Mucosa of stomach (tissue), 1 donor: ENCODE measurements at regions not wholly inside any gene's neighbourhood (a gene's known extent, or its start where the extent isn't known, plus 50 kb on each side); places are given as distances from the start of the nearest gene placed in this dataset.
A peak's percentile ranks its signal among the peaks of the same experiment; 100 is the strongest.

Source experiments
- H3K27me3 ChIP-seq: one replicate; pipeline ENCODE4 v1.7.0; 2013; ENCODE audit warnings: mild to moderate bottlenecking, low read length; ENCODE audit not compliant: control insufficient read depth, insufficient read depth
- H3K36me3 ChIP-seq: one replicate; pipeline ENCODE4 v1.7.0; 2013; ENCODE audit warnings: low read length; ENCODE audit not compliant: control insufficient read depth, insufficient read depth
- H3K4me1 ChIP-seq: one replicate; pipeline ENCODE4 v1.7.0; 2013; ENCODE audit warnings: mild to moderate bottlenecking, low read length; ENCODE audit not compliant: control insufficient read depth, insufficient read depth
- H3K4me3 ChIP-seq: one replicate; pipeline ENCODE4 v1.7.0; 2013; ENCODE audit warnings: low read length
- H3K9ac ChIP-seq: one replicate; pipeline ENCODE4 v1.7.0; 2013; ENCODE audit warnings: mild to moderate bottlenecking, low read length, moderate library complexity
- H3K9me3 ChIP-seq: one replicate; pipeline ENCODE4 v1.7.0; 2013; ENCODE audit warnings: mild to moderate bottlenecking, low read length, moderate library complexity; ENCODE audit not compliant: control insufficient read depth
- donor health status: Pancreatic carcinoma.

DNA sequence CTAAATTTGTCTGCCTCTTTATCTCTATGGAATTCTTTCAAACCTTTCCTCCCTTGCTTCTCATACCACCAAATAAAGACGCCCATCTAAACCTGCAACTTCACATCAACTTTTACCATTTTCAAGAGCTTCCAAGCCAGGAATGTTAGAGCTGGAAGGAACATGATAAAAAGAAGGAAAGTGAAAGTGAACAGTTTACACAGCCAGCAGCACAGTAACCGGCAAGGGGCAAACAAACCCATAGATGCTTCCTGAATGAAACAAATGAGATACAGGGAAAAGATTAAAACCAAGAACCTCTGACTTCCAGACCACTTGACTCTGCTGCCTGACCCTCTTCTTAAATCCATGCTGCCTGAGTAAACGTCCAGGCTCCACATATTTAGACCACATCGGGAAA lies 231.1 kb upstream of the CA10 start:
- Histone ChIP-seq H3K4me3 (peak overlapping the region; percentile 37), H3K27me3 (no peaks in the 10 kb centered on the region), H3K36me3 (no peaks in the 10 kb centered on the region), H3K9me3 (no peaks in the 10 kb centered on the region), H3K4me1 (no peaks in the 10 kb centered on the region), H3K9ac (peak overlapping the region; percentile 61)

DNA sequence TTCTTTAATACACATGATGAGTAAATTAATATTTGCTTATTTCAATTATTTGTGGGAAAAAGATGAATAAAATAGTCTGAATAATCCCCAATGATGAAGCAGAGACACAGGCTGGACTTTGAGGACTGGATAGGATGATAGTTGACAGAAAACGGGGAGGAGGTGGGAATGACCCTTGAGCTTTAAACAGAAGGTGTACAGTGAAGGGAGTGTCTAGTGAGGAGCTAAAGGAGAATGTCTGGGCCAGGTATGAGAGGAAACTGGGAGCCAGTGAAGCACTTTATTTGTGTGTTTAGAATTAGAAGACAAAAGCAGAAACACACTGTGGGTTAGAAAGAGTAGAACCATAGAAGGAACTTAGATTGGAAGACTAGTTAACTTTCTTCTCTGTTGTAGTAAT lies 230.4 kb upstream of the CA10 start:
- H3K4me1 ChIP-seq: no peaks in the 10 kb centered on the region
- H3K4me3 ChIP-seq: no peak overlapping the region
- no peaks in the 10 kb centered on the region for H3K9me3 ChIP-seq
- H3K9ac ChIP-seq: no peak overlapping the region
- H3K36me3 ChIP-seq: no peaks in the 10 kb centered on the region
- H3K27me3 ChIP-seq: no peaks in the 10 kb centered on the region

DNA sequence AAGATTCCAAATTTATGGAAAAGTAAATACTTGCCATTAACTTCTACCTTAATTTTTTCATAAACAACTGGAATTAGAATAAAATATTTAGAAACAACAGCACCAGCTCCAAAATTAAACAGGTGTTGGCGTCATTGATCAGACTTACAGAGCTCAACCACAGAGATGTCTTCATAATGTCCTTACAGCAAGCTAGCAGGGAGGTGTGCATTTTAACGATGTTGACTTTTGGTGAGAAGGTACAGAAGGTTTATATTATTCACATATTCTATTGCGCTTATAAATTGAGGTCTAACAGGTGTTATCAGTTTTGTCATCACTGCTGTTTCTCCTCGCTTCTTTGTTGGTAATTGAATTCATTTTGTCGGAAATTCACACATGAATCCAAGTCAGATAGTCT lies 226.2 kb upstream of the CA10 start:
- Histone ChIP-seq H3K4me1 (peaks cover 5% of the 10 kb centered on the region), H3K9me3 (no peaks in the 10 kb centered on the region), H3K4me3 (no peak overlapping the region), H3K9ac (no peak overlapping the region), H3K27me3 (no peaks in the 10 kb centered on the region), H3K36me3 (no peaks in the 10 kb centered on the region)

DNA sequence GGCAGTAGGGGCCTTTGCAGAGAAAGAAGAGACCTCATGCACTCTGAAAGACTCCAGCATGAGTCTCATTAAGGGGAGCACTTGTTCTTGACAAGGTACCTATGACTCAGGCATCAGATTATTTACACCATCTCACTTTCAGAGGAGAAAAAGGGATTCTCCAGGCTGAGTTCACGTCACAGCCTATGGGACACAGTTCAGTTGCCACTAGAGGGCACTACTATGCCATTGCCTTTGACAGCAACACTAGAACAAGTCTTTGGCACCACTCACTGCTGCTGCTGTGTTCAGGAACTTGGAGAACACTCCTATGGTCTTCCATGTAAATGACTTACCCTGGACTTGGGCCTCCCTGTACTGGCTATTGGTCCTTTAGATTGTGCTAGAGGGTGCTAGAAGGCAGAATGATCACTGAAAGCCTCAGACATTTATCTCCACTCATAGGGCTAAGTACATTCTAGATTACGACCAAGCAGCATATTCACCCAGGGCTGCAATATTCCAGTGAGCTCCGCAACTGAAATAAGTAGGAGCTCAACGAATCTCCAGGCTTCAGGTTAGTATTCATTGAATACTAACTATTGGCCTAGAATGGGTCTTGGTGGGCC lies 225.1 kb upstream of the CA10 start:
- Histone ChIP-seq H3K36me3 (no peaks in the 10 kb centered on the region), H3K27me3 (no peaks in the 10 kb centered on the region), H3K4me3 (no peak overlapping the region), H3K9me3 (no peaks in the 10 kb centered on the region), H3K4me1 (peaks cover 9% of the 10 kb centered on the region), H3K9ac (no peak overlapping the region)

DNA sequence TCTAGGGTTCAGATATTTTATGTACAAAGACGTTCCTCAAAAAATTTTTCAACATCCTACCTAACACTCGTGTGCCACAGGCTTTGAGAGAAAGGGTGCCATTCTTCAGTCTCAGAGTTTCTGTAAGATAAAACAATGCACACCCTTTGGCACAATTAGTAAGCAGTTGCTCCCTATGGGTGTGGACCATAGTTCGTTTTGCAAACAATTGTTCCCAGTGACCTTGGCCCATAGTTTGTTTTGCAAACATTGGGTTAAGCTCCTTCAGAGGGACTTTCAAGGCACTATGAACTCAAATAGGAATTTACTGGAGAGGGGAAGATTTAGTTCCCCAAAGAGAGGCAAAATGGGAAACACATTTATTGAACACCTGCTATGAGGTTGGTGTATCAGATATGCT lies 220.3 kb upstream of the CA10 start:
- H3K9me3 ChIP-seq: no peaks in the 10 kb centered on the region
- H3K4me1 ChIP-seq: peaks cover 19% of the 10 kb centered on the region
- H3K9ac ChIP-seq: no peak overlapping the region
- H3K36me3 ChIP-seq: no peaks in the 10 kb centered on the region
- H3K27me3 ChIP-seq: no peaks in the 10 kb centered on the region
- H3K4me3 ChIP-seq: no peak overlapping the region

DNA sequence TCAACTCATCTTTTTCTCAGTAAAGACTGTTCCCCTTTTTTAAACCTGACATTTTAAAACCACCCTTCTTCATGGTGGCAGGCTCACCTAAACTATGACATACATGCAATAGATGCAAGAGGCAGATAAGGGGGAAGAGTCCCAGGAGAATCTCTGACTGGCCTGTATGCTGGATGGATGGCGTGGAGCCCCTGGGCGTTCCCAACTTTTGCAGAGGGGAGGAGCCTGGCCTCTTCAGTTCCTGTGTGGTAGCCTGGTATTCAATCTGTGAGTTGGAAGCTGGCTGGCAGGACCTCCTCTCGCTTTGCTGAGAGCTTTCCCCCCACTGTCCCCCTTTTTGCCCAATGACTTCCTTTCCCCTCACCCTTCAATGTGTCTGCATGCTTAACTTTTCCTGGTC lies 217.6 kb upstream of the CA10 start:
- Histone ChIP-seq H3K27me3 (no peaks in the 10 kb centered on the region), H3K4me3 (no peak overlapping the region), H3K9me3 (no peaks in the 10 kb centered on the region), H3K36me3 (no peaks in the 10 kb centered on the region), H3K4me1 (peaks cover 19% of the 10 kb centered on the region), H3K9ac (no peak overlapping the region)

DNA sequence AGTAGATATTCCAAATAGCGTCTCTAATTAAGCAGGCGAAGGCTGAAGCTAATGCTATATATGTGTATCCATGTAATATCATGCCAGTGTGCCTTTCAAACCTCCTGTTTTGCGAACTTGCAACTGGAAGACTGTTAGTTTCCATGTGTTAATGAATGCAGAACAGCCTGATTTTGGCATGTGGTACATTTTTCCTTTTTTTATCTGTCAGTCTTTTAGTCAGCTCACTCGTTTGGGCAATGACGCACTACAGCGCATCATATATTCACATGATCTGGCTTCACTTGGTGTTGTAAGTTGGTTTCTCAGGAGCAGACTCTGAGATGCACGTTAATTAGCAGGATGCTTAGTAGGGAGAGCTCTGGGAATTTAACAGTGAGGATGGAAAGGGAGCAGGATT lies 210.4 kb upstream of the CA10 start:
- no peak overlapping the region for H3K9ac ChIP-seq

DNA sequence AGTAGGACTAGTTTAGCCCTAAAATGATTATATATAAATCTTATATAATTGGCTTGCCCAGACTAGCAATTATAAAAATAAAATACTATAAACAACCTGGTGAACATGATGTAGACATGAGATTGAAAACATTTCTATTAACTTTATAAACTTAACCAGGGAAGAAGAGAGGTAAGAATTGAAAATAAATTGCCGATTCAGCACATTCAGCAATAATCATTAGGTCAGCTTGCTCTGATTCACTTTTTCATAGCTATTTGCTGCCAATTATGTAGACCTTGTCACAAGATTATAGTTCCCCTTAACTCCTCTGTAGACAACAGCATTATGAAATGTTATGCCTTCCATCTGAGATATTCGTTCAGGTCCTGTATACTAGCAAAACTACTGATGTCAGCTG lies 199.3 kb upstream of the CA10 start:
- H3K27me3 ChIP-seq: no peaks in the 10 kb centered on the region
- H3K36me3 ChIP-seq: no peaks in the 10 kb centered on the region
- no peaks in the 10 kb centered on the region for H3K4me1 ChIP-seq
- H3K9ac ChIP-seq: no peak overlapping the region
- H3K4me3 ChIP-seq: no peak overlapping the region
- no peaks in the 10 kb centered on the region for H3K9me3 ChIP-seq

More for the DNA sequence above, 210.4 kb upstream of the CA10 start:
- Histone ChIP-seq H3K36me3 (no peaks in the 10 kb centered on the region), H3K9me3 (no peaks in the 10 kb centered on the region), H3K4me1 (no peaks in the 10 kb centered on the region), H3K27me3 (no peaks in the 10 kb centered on the region), H3K4me3 (no peak overlapping the region)

DNA sequence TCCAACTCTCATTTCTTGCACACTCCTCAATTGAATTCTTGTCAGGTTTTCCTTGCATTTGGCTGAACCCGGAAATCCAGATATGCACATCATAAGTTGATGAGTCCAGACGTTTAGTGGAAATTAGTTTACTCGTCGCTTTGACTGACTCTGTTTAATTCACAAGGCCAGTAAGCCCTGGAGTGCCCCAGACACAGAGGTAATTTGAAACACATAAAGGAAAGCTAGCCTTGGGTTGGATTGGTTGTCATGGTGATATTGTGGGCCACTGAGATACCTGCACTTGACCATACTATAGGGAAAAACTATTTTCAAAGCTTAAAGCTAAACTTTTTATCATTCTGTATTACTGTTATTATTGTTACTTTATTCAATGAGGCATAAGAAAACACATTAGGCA lies 178.3 kb upstream of the CA10 start:
- no peak overlapping the region for H3K4me3 ChIP-seq
- H3K9ac ChIP-seq: no peak overlapping the region
- no peaks in the 10 kb centered on the region for H3K4me1 ChIP-seq
- H3K27me3 ChIP-seq: no peaks in the 10 kb centered on the region
- H3K36me3 ChIP-seq: no peaks in the 10 kb centered on the region
- H3K9me3 ChIP-seq: no peaks in the 10 kb centered on the region

DNA sequence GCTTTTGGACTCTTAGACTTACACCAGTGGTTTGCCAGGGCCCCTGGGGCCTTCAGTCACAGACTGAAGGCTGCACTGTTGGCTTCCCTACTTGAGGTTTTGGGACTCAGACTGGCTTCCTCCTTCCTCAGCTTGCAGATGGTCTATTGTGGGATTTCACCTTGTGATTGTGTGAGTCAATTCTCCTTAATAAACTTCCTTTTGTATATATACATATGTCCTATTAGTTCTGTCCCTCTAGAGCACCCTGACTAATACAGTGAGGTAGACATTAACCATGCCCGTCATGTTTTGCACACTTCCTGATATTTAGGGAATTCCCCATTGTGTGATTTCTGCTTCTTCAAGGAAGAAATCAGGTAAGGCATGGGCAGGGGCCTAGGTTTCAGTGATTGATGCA lies 147.8 kb upstream of the CA10 start:
- no peaks in the 10 kb centered on the region for H3K4me1 ChIP-seq
- no peak overlapping the region for H3K4me3 ChIP-seq
- no peaks in the 10 kb centered on the region for H3K36me3 ChIP-seq
- H3K9me3 ChIP-seq: no peaks in the 10 kb centered on the region
- H3K27me3 ChIP-seq: no peaks in the 10 kb centered on the region
- no peak overlapping the region for H3K9ac ChIP-seq

DNA sequence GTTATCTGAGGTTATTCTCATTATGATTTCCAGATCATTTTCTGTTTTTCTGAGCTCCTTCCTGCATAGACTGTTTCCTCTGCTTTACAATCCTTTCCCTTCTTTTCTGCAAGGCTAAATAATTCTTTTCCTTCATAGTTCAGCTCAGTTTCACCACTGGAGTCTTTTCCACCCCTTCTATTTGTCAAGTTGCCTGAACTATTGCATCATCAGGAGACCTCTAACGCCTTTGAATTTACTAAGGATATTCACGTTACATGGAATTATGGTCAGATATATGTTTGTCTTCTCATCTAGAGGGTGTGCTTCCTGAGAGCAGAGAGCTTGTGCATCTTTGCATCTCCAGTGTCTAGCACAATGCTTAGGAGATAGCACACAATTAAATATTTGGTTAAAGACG lies 140.4 kb upstream of the CA10 start:
- Histone ChIP-seq H3K4me3 (no peak overlapping the region), H3K9me3 (no peaks in the 10 kb centered on the region), H3K36me3 (no peaks in the 10 kb centered on the region)

DNA sequence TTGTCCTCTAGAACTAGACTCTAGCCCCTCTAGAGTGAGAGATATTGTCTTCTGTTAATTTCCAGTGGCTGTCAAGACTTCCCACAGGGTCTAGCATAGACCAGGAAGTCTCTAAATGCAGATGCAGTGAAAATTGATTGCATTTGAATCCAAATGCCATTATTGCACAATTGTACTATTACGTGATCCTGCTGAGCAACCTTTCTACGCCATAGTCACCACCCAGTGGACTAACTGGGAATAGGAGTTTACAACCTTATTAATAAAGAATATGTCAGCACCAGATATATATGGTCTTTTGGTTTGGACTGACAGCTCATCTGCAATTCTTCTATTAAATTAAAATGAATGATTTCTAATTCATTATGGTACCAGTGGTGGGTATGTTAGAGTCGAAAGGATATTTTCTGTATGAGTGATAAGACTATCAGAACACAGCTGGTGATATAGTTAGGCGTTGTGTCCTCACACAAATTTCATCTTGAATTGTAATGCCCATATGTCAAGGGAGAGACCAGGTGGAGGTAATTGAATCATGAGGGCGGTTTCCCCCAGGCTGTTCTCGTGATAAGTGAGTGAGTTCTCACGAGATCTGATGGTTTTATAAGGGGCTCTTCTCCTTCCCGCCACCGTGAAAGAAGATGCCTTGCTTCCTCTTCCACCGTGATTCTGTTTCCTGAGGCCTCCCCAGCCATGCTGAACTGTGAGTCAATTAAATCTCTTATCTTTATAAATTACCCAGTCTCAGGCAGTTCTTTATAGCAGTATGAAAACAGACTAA lies 138.9 kb upstream of the CA10 start:
- Histone ChIP-seq H3K27me3 (no peaks in the 10 kb centered on the region), H3K4me3 (no peak overlapping the region), H3K9ac (no peak overlapping the region), H3K9me3 (no peaks in the 10 kb centered on the region), H3K36me3 (no peaks in the 10 kb centered on the region), H3K4me1 (no peaks in the 10 kb centered on the region)

More for the DNA sequence above, 140.4 kb upstream of the CA10 start:
- Histone ChIP-seq H3K9ac (no peak overlapping the region), H3K27me3 (no peaks in the 10 kb centered on the region), H3K4me1 (no peaks in the 10 kb centered on the region)
